AG04449 (cell line): ENCODE measurements at regions not wholly inside any gene's neighbourhood (a gene's known extent, or its start where the extent isn't known, plus 50 kb on each side); places are given as distances from the start of the nearest gene placed in this dataset.

Source experiments
- CTCF ChIA-PET: fragments of 350-600 bp; formaldehyde crosslinking; extraction: SDS; loops from one replicate; lab custom pipeline; 2021; ENCODE audit warnings: antibody characterized with exemption; lab: Yijun Ruan, JAX
- POLR2A ChIA-PET: fragments of 400-600, 350-600 bp; formaldehyde crosslinking; extraction: SDS; loops from one replicate; lab custom pipeline; 2020; ENCODE audit warnings: antibody characterized with exemption, inconsistent platforms; lab: Yijun Ruan, JAX
- DNase-seq: peaks from one replicate; pipeline ENCODE4 v3.0.0-alpha.2; 2010; ENCODE audit warnings: low read depth, low spot score
- H3K4me3 ChIP-seq: 2 replicates; pipeline ENCODE4 v1.5.1; 2011; ENCODE audit warnings: low read depth, mild to moderate bottlenecking, control low read depth, low read length
- TF ChIP-seq, protein P1 (sequence below): IDR thresholded peaks from one replicate; pipeline ENCODE4 v1.5.1; 2011; ENCODE audit warnings: mild to moderate bottlenecking, moderate library complexity, low read length, control low read depth, inconsistent platforms; ENCODE audit not compliant: insufficient read depth; ENCODE audit errors: missing control alignments

DNA sequence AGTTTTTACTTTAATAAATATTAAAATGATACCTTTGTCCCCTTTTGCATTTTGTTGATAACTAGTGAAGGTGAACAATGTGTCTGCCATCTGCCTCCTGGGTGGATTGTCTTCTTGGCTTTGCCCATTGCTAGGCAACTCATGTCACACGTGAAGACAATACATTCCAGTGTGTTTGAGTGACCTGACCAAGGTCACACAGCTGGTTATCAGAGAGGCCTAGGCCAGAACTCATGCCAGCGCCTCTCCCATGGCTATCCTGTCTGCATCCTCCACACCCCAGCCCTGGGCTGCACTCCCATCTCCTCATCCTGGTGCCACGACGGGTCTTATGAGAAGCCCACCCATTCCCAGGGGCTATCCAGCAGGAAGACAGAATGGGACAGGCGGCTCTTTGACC is 108.7 kb downstream of the PLCE1 start:
- ChIA-PET POLR2A (no interaction called here), CTCF (no interaction called here)
- TF ChIP-seq, protein P1, sequence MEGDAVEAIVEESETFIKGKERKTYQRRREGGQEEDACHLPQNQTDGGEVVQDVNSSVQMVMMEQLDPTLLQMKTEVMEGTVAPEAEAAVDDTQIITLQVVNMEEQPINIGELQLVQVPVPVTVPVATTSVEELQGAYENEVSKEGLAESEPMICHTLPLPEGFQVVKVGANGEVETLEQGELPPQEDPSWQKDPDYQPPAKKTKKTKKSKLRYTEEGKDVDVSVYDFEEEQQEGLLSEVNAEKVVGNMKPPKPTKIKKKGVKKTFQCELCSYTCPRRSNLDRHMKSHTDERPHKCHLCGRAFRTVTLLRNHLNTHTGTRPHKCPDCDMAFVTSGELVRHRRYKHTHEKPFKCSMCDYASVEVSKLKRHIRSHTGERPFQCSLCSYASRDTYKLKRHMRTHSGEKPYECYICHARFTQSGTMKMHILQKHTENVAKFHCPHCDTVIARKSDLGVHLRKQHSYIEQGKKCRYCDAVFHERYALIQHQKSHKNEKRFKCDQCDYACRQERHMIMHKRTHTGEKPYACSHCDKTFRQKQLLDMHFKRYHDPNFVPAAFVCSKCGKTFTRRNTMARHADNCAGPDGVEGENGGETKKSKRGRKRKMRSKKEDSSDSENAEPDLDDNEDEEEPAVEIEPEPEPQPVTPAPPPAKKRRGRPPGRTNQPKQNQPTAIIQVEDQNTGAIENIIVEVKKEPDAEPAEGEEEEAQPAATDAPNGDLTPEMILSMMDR: no peak
- H3K4me3 ChIP-seq: no peak overlapping the region
- no peak for DNase-seq

DNA sequence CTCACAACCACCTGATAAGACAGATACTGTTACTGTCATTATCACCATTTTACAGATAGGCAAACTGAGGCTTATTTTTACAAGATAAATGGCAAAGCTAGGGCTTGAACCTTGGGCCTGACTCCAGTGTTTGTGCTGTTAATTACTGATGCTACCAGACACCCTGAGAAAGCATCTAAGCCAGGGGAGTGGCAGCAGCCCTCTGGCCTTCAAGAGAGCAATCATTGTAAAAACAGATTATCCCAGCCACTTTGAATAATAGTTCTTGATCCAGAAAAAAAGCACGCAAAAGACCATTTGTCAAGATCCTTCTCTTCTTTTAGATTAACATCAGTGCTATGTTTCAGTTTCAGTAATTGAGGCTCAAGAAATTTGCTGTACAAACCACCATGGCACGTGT is 109.5 kb downstream of the PLCE1 start:
- ChIA-PET CTCF (interaction anchor here (1.7 kb wide), 1 partner anchor 186 kb away, joined by 4 read pairs; no protein-coding TSS in a partner anchor), POLR2A (interaction anchor here (1.0 kb wide), 1 partner anchor 10 kb away, joined by 3 read pairs; no protein-coding TSS in a partner anchor)
- no peak overlapping the region for H3K4me3 ChIP-seq
- no peak for DNase-seq
- TF ChIP-seq, protein P1: no peak

DNA sequence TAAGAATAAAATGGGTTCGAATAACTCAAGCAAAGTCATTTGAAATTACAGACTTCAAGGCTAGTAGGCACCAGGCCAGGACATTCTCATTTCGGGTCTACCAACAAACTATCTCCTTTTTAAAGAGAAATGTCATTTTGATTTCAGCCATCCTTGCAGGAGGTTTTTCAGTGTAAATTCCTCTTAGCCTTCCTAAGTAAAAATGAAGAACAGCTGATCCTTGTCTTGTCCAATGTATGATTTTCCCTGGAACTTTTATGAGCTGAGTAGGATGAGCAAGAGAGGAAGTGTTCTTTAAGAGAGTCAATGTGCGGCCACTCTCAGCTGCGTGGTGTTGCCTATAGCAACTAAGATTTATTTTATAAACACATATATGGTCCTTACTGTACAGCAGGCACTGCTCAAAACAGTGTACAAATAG is 110.1 kb downstream of the PLCE1 start:
- ChIA-PET CTCF (interaction anchor here (1.2 to 1.7 kb wide), 2 partner anchors 14 to 187 kb away, joined by 4 read pairs; no protein-coding TSS in a partner anchor), POLR2A (interaction anchor here (1.0 kb wide), 1 partner anchor 11 kb away, joined by 3 read pairs; no protein-coding TSS in a partner anchor)
- DNase-seq: peak; percentile 77
- TF ChIP-seq, protein P1: no peak
- H3K4me3 ChIP-seq: no peak overlapping the region

DNA sequence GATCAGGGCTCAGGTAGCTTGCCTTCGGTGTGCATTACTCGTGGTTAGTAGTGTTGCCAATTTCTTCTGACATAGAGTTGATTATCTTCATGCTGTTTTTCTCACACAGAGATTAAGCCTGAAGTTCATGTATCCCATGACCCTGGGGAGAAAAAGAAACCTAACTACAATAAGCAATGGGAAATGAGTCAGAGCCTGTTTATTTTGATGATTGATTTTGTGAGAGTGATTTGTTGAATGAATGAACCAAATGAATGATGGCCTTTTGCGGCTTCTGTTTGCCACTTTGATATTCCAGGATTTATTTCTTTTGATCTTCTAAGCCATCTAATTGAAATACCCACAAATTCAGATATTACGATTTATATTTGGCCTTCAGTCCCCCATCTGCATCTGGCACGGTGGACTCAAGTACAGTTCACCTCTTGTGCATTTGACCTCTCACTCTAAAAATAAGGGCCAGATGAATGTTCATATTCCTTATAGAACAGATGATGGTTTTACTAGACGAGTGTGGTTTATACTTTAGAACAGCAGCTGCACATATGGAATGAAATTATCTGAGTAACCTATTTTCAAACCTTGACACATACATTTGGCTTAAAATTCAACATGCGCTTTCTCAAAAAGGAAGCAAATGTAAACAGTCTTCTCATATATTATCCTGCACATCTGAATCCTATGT is 110.7 kb downstream of the PLCE1 start:
- no peak overlapping the region for H3K4me3 ChIP-seq
- ChIA-PET POLR2A (interaction anchor here (1.0 kb wide), 1 partner anchor 11 kb away, joined by 3 read pairs; no protein-coding TSS in a partner anchor), CTCF (interaction anchor here (1.2 to 1.7 kb wide), 2 partner anchors 14 to 187 kb away, joined by 4 read pairs; no protein-coding TSS in a partner anchor)
- TF ChIP-seq, protein P1: no peak
- DNase-seq: no peak

DNA sequence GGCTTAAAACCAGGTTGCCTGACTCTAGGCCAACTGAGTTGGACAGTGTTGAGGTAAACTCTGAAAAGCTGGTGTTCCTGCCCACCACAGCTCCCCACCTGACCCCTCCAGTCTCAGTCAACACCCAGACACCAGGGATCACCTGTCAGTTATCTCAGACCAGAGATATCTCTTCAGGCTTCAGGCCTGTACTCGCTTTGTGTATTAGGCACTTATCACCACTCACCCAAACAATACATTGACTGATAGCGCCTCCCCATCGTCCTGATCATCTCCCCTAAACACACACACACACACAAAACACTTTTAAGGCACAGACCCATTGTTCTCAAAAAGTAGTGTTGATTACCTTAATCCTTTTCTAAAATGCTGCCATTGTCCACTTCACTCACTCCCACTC is 111.5 kb downstream of the PLCE1 start:
- CTCF ChIA-PET: interaction anchor here (0.6 to 1.0 kb wide), 2 partner anchors 18 to 215 kb away, joined by 3 read pairs; no protein-coding TSS in a partner anchor

DNA sequence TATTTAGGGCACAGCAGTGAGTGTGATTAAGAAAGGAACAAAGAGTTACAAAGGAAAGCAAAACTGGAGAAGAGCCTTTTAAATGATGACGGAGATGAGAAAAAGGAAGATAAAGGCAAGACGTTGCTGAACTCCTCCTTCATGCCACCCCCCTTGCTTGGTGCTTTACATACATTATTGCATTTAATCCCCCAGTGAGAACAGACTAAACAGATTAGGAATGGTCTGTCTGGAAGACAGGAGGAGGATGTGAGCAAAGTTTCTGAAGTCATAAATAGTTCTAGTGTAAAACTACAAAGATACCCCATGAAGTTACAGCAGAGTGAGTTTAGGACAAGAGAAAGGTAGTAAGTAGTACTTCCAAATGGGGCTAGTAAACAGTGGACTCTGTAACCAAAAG is 113.5 kb downstream of the PLCE1 start:
- ChIA-PET POLR2A (no interaction called here), CTCF (interaction anchor here (0.9 to 1.1 kb wide), 4 partner anchors 12 to 214 kb away, joined by 3 read pairs; no protein-coding TSS in a partner anchor)
- H3K4me3 ChIP-seq: no peak overlapping the region
- TF ChIP-seq, protein P1: no peak
- no peak for DNase-seq

More for the DNA sequence above, 111.5 kb downstream of the PLCE1 start:
- DNase-seq: no peak
- TF ChIP-seq, protein P1: no peak
- POLR2A ChIA-PET: no interaction called here
- no peak overlapping the region for H3K4me3 ChIP-seq
